T follicular helper cell (primary cell): ENCODE measurements at regions not wholly inside any gene's neighbourhood (a gene's known extent, or its start where the extent isn't known, plus 50 kb on each side); places are given as distances from the start of the nearest gene placed in this dataset.

ENCODE experiments used
- DNase-seq: peaks from one replicate; pipeline ENCODE4 v3.0.0-alpha.2; 2020; ENCODE audit warnings: low read depth

DNA sequence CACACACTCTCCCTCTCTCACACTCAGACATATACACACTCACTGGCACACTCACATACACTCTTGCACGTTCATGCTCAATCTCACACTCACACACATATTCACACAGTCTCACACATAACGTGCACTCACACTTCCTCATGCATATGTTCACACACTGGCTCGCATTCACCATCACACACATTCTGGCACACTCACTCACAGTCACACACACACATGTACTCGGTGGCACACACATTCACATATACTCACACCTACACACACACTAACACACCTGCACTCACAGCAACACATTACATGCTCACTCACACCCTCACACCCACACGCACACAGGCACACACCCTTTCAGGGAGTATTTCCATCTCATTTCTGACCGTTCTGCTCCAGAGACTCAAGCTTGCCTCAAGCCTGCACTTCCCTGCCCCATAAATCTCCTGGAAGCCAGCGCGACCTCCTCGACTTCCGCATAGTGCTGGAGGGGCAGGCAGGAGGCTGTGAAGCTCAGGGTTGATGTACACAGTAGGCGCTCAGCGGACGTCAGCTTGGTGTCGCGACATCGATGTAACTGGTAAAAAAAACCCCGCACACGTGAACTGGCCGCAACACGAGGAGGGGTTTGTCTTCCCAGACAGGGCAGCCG lies 66.7 kb upstream of the FOXF1 start:
- no peak for DNase-seq

DNA sequence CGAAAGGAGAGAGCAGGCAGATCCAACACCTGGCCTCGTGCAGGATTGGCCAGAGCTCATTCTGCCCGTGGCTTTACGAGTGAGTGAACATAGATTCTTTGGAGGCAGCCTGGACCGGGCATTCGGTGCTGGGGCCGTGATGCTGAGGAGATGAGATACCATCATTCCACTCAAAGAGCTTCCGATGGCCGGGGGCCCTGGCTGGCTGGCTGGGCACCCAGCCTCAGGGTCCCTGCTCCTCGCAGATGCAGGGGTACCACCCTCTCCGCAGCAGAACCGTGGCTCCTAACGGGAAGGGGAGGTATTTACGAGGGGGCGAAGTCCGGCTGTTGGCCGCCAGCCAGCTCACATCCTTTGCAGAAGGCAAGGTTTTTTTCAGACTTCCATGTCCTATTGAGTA lies 66.1 kb upstream of the FOXF1 start:
- no peak for DNase-seq

DNA sequence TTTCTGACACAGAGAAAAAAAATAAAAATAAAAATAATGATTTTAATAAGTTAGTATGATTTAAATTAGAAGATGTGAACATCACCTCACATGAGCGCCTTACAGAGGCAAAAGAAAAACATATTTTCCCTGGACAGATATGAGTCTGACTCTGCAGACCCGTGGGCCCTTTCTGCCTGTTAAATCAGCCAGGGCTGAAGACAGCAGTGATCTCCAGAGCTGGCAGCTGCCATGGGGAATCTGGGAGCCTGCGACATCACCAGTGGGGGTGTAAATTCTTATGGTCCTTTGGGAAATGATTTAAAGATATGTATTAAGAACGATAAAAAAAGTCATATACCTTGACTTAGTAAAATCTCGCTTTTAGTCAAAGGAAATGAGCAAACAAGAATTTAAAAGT lies 65.7 kb upstream of the FOXF1 start:
- no peak for DNase-seq

DNA sequence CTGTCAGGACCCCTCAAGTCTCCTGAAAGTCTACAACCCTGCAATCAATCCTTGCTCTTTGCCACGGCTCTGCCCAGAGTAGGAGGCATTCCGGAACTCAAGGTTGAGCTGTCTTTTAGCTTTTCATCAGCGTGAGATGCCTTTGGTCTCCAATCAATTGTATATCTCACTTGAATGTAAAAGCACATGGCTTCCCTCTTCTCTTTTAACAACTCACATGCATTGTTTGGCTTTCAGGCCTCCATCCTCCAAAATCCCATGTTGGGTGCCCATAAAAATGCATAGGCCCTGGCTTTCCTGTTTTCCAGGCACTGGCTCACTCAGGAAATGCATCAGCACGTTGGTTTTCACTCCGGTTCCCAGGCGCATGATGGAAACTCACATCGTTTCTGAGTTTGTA lies 64.0 kb upstream of the FOXF1 start:
- DNase-seq, result no peak

DNA sequence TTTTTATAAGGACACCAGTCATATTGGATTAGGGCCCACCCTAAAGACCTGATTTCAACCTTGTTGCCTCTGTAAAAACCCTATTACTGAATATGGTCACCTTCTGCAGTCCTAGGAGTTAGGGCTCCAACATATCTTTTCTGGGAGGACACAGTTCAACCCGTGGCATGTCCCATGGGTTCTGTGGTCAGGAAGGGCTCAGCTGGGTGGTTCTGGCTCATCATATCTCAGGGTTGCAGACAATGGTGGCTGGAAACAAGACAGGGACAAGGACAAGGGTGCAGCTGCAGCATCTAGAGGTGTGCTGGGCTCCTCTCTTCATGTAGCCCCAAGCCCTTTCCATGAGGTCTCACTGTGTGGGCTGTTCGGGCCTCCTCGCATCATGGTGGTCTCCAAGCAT lies 63.1 kb upstream of the FOXF1 start:
- no peak for DNase-seq

DNA sequence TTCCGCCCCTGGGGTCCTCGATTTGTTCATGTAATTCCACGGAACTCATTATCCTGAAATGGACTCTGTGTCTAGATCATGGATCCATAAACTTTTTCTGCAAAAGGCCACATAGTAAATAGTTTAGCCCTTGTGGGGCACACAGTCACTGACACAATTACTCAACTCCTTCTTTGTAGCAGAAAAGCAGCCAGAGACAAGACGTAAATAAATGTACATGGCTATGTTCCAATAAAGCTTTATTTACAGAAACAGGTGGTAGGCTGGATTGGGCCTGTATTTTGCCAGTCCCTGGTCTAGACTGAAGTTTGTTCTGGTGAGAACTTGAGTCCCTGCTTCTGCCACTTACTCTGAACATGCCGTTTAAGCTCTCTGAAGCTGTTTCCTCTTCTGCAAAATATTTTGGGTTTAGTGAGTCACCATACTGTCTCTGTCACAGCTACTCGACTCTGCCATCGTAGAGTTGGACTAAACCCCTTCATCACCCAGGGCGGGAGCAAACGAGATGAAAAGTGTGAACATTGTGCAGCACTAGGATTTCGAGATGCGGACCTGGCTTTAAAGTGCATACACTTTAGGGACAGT lies 61.9 kb upstream of the FOXF1 start:
- DNase-seq, result no peak

GRCh38 chr16:86449446-86450095 lies 60.8 kb upstream of the FOXF1 start:
- DNase-seq, result no peak

GRCh38 chr16:86450691-86451090 lies 59.6 kb upstream of the FOXF1 start:
- DNase-seq, result no peak

GRCh38 chr16:86452451-86452850 lies 57.9 kb upstream of the FOXF1 start:
- no peak for DNase-seq

DNA sequence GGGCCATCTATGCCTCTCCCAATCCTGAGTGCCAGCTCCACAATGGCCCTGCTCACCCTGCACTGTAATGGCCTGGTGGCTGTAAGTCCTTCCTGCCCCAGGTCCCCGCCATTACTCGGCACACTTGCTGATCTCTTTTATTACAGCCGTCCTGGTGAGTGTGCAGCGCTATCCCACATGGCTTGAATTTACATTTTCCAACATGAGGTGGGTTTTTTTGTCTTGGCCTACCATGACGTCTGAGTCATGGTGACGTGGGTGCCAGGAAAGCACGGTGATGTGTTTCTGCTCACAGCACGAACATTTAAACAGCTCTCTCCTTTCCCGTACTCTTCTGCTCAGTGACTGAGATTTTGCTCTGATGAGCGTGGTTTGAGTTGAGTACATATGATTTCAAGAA lies 55.2 kb upstream of the FOXF1 start:
- DNase-seq, result no peak

DNA sequence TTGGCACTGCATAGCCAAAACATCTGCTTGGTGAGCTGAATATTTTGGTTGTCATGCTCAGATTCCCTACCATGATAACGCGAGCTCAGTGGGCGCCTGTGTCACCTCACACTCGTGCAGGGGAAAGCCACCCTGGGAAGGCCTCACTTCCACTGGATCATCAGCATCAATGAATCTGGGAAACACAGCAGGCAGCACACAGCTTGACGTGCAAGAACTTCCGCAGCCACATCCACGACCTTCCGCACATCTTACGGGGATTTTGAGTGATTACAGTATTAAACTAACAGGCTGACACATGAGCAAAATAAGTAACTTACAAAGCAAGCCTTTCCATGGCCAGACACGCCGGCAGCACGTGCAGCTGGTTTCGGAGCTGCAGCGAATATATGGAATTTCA lies 54.7 kb upstream of the FOXF1 start:
- no peak for DNase-seq

DNA sequence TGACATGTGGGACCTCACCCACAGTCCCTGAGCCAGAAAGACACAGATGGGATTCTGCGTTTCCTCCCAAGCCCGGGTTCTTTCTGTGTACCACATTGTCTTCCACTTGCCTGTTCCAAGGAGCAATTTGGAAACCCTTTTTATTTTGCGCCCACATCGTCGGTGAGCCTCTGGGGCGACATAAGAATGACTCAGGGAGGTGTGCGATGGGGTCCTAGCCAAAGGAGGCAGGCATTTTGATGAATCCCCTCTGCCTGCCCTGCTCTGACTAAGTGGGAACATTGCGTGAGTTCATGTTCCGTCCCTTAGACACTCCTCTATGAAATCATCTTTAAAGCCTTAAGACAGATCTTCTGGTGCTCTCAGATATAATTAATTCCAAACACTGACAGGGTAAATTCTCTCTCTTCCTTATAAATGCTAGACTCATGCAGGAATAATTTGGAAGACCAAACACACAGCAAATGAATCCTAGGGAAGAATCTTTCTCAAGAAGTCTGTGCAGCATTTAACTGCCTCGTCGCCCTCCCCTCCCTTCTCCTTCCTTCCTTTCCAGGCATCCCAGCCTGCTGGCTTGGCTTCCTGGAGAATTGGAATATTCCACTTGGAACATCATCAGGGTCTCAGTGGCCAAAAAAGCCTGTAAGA lies 52.7 kb upstream of the FOXF1 start:
- DNase-seq, result no peak

- no peak for DNase-seq
These were observed 52.1 kb upstream of the FOXF1 start for GRCh38 chr16:86458149-86458777.

GRCh38 chr16:86459266-86459665 lies 51.1 kb upstream of the FOXF1 start:
- no peak for DNase-seq
